ENCODE measurements at regions not wholly inside any gene's neighbourhood (a gene's known extent, or its start where the extent isn't known, plus 50 kb on each side); places are given as distances from the start of the nearest gene placed in this dataset.

DNA sequence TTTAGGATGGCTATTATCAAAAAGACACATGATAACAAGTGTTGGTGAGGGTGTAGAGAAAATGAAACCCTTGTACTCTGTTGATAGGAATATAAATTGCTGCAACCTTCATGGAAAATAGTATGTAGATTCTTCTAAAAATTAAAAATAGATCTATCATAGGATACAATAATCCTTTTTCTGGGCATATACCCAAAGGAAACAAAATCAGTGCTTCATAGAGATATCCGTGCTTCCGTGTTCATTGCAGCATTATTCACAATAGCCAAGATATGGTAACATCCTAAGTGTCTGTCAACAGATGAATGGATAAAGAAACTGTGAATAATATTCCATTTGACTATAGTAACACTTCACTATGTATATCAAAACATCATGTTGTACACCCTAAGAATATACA, 106.7 kb downstream of the MIS18A start:
- TF ChIP-seq, protein P1, sequence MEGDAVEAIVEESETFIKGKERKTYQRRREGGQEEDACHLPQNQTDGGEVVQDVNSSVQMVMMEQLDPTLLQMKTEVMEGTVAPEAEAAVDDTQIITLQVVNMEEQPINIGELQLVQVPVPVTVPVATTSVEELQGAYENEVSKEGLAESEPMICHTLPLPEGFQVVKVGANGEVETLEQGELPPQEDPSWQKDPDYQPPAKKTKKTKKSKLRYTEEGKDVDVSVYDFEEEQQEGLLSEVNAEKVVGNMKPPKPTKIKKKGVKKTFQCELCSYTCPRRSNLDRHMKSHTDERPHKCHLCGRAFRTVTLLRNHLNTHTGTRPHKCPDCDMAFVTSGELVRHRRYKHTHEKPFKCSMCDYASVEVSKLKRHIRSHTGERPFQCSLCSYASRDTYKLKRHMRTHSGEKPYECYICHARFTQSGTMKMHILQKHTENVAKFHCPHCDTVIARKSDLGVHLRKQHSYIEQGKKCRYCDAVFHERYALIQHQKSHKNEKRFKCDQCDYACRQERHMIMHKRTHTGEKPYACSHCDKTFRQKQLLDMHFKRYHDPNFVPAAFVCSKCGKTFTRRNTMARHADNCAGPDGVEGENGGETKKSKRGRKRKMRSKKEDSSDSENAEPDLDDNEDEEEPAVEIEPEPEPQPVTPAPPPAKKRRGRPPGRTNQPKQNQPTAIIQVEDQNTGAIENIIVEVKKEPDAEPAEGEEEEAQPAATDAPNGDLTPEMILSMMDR (conservative IDR thresholded peaks at IDR 0.05; ENCODE audit: low read depth, low read length) = no peak
- no peak for TF ChIP-seq EZH2 (IDR thresholded peaks at IDR 0.05; ENCODE audit: borderline replicate concordance, low read depth, low read length, poor library complexity, severe bottlenecking)

Measured in A673 (cell line).